ENCODE measurements at regions not wholly inside any gene's neighbourhood (a gene's known extent, or its start where the extent isn't known, plus 50 kb on each side); places are given as distances from the start of the nearest gene placed in this dataset.
"Not testable (repeated sequence)": the region's sequence is repeated elsewhere in the genome, so short reads cannot be mapped to it uniquely, and the experiment has no call there.

DNA sequence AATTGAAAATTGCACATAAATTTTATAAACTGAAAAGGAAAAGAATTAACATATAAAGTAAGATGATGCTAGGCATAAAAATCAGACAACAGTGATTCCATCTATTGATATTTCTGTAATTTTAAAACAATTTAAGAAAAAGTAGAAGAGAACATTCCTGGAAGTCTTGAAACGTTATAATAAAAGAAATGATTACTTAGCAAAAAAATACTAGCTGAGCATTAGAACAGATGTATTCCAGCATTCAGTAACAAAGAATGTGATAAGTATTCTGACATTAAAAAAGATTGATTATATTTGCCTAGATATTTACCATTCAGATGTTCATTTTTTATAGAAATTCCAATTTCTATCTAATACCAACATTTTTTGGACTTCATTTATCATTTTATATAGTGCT is 120.1 kb upstream of the PPP1R9A start:
- intact Hi-C loops (cut with micrococcal nuclease) = no loop called here
- ChIA-PET CTCF (no interaction called here), POLR2A (no interaction called here)
- Mint-ChIP-seq H3K4me1 (ENCODE audit: insufficient read depth, unreplicated experiment) (no peaks in the 10 kb centered on the region), H3K4me3 (ENCODE audit: unreplicated experiment) (no peak overlapping the region), H3K9me3 (ENCODE audit: unreplicated experiment) (peaks cover 15% of the 10 kb centered on the region), H3K27me3 (ENCODE audit: insufficient read depth, unreplicated experiment) (no peaks in the 10 kb centered on the region), H3K27ac (ENCODE audit: low read depth, unreplicated experiment) (no peak overlapping the region), H3K36me3 (ENCODE audit: insufficient read depth, unreplicated experiment) (no peaks in the 10 kb centered on the region)
- TF ChIP-seq, protein P1, sequence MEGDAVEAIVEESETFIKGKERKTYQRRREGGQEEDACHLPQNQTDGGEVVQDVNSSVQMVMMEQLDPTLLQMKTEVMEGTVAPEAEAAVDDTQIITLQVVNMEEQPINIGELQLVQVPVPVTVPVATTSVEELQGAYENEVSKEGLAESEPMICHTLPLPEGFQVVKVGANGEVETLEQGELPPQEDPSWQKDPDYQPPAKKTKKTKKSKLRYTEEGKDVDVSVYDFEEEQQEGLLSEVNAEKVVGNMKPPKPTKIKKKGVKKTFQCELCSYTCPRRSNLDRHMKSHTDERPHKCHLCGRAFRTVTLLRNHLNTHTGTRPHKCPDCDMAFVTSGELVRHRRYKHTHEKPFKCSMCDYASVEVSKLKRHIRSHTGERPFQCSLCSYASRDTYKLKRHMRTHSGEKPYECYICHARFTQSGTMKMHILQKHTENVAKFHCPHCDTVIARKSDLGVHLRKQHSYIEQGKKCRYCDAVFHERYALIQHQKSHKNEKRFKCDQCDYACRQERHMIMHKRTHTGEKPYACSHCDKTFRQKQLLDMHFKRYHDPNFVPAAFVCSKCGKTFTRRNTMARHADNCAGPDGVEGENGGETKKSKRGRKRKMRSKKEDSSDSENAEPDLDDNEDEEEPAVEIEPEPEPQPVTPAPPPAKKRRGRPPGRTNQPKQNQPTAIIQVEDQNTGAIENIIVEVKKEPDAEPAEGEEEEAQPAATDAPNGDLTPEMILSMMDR (IDR thresholded peaks at IDR 0.05; ENCODE audit: unreplicated experiment) = no peak
- BruUV-seq (replicated peaks) = no TSS peak
- DNase-seq (ENCODE audit: unreplicated experiment) = no peak

DNA sequence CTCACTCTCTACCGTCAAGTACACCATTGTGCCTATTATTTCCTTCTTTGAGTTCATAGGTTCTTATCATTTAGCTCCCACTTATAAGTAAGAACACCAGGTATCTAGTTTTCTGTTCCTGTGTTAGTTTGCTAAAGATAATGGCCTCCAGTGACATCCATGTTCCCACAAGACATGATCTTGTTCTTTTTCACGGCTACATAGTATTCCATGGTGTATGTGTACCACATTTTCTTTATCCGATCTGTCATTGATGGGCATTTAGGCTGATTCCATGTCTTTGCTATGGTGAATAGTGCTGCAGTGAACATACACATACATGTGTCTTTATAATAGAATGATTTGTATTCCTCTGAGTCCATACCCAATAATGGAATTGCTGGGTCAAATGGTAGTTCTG is 119.0 kb upstream of the PPP1R9A start:
- POLR2A ChIA-PET; H3K27ac Mint-ChIP-seq (ENCODE audit: low read depth, unreplicated experiment); DNase-seq (ENCODE audit: unreplicated experiment); CTCF ChIA-PET; intact Hi-C loops (cut with micrococcal nuclease); H3K4me3 Mint-ChIP-seq (ENCODE audit: unreplicated experiment); H3K27me3 Mint-ChIP-seq (ENCODE audit: insufficient read depth, unreplicated experiment); H3K36me3 Mint-ChIP-seq (ENCODE audit: insufficient read depth, unreplicated experiment); H3K4me1 Mint-ChIP-seq (ENCODE audit: insufficient read depth, unreplicated experiment); BruUV-seq (replicated peaks): not testable (repeated sequence)
- peaks cover 15% of the 10 kb centered on the region for H3K9me3 Mint-ChIP-seq (ENCODE audit: unreplicated experiment)

DNA sequence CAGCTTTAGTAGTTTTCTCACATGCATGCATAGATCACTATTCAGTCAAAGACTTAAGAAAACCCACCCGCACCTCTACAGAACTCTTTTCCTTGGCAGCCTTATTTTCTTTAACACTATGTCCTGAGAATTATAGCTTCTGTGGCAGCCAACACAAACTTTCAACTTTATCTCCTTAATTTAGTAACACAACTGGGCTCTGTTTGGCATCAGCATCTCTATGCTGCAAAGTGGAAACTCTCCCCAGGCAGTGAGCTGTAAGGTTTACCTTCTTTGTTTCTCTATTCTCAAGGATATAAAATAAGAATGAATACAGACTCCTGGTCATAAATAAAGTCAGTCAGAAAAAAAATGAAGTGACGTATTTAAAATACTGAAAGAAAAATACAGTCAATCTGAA is 115.2 kb upstream of the PPP1R9A start:
- POLR2A ChIA-PET = interaction anchor here (0.6 kb wide), 1 partner anchor 1708 kb away, joined by 3 read pairs; no protein-coding TSS in a partner anchor
- intact Hi-C loops (cut with micrococcal nuclease) = no loop called here

DNA sequence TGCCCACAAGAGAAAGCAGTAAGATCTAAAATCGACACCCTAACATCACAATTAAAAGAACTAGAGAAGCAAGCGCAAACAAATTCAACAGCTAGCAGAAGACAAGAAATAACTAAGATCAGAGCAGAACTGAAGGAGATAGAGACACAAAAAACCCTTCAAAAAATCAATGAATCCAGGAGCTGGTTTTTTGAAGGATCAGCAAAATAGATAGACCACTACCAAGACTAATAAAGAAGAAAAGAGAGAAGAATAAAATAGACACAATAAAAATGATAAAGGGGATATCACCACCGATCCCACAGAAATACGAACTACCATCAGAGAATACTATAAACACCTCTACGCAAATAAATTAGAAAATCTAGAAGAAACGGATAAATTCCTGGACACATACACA is 110.0 kb upstream of the PPP1R9A start:
- H3K4me3 Mint-ChIP-seq (ENCODE audit: unreplicated experiment); H3K27ac Mint-ChIP-seq (ENCODE audit: low read depth, unreplicated experiment); BruUV-seq (replicated peaks); POLR2A ChIA-PET; H3K27me3 Mint-ChIP-seq (ENCODE audit: insufficient read depth, unreplicated experiment); H3K4me1 Mint-ChIP-seq (ENCODE audit: insufficient read depth, unreplicated experiment); intact Hi-C loops (cut with micrococcal nuclease); H3K36me3 Mint-ChIP-seq (ENCODE audit: insufficient read depth, unreplicated experiment); DNase-seq (ENCODE audit: unreplicated experiment); H3K9me3 Mint-ChIP-seq (ENCODE audit: unreplicated experiment); CTCF ChIA-PET: not testable (repeated sequence)

More for the DNA sequence above, 115.2 kb upstream of the PPP1R9A start:
- CTCF ChIA-PET = no interaction called here
- Mint-ChIP-seq H3K4me1 (ENCODE audit: insufficient read depth, unreplicated experiment) (no peaks in the 10 kb centered on the region), H3K9me3 (ENCODE audit: unreplicated experiment) (peaks cover 15% of the 10 kb centered on the region), H3K36me3 (ENCODE audit: insufficient read depth, unreplicated experiment) (no peaks in the 10 kb centered on the region), H3K27ac (ENCODE audit: low read depth, unreplicated experiment) (no peak overlapping the region), H3K27me3 (ENCODE audit: insufficient read depth, unreplicated experiment) (no peaks in the 10 kb centered on the region), H3K4me3 (ENCODE audit: unreplicated experiment) (no peak overlapping the region)
- TF ChIP-seq, protein P1 (IDR thresholded peaks at IDR 0.05; ENCODE audit: unreplicated experiment) = no peak
- BruUV-seq (replicated peaks) = no TSS peak
- DNase-seq (ENCODE audit: unreplicated experiment) = no peak

DNA sequence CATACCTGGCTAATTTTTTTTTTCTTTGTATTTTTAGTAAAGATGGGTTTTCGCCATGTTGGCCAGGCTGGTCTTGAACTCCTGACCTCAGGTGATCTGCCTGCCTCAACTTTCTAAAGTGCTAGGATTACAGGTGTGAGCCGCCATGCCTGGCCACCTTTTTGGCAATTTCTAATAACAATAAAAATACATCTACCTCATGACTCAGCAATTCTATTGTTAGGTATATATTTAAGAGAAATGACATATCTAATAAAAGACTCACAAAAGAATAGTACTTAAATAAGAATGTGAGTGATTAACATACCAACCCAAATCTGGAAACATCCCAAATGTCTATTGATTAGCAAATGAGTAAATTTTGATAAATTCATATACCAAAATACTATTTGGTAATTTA is 103.6 kb upstream of the PPP1R9A start:
- POLR2A ChIA-PET = no interaction called here
- H3K4me1 Mint-ChIP-seq (ENCODE audit: insufficient read depth, unreplicated experiment) = no peaks in the 10 kb centered on the region
- CTCF ChIA-PET = no interaction called here
- TF ChIP-seq, protein P1 (IDR thresholded peaks at IDR 0.05; ENCODE audit: unreplicated experiment) = no peak
- no peak overlapping the region for H3K4me3 Mint-ChIP-seq (ENCODE audit: unreplicated experiment)
- no peaks in the 10 kb centered on the region for H3K9me3 Mint-ChIP-seq (ENCODE audit: unreplicated experiment)
- H3K27me3 Mint-ChIP-seq (ENCODE audit: insufficient read depth, unreplicated experiment) = no peaks in the 10 kb centered on the region
- no TSS peak for BruUV-seq (replicated peaks)
- H3K36me3 Mint-ChIP-seq (ENCODE audit: insufficient read depth, unreplicated experiment) = no peaks in the 10 kb centered on the region
- H3K27ac Mint-ChIP-seq (ENCODE audit: low read depth, unreplicated experiment) = no peak overlapping the region
- intact Hi-C loops (cut with micrococcal nuclease) = no loop called here
- no peak for DNase-seq (ENCODE audit: unreplicated experiment)

DNA sequence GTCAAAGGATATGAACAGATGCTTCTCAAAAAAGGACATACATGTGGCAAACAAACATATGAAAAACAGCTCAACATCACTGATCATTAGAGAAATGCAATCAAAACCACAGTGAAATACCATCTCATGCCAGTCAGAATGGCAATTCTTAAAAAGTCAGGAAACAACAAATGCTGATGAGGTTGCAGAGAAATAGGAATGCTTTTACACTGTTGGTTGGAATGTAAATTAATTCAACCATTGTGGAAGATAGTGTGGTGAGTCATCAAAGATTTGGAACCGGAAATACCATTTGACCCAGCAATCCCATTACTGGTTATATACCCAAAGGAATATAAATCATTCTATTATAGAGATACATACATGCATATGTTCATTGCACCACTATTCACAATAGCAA is 98.7 kb upstream of the PPP1R9A start:
- POLR2A ChIA-PET; DNase-seq (ENCODE audit: unreplicated experiment); H3K27ac Mint-ChIP-seq (ENCODE audit: low read depth, unreplicated experiment); BruUV-seq (replicated peaks); H3K9me3 Mint-ChIP-seq (ENCODE audit: unreplicated experiment); H3K4me1 Mint-ChIP-seq (ENCODE audit: insufficient read depth, unreplicated experiment); H3K36me3 Mint-ChIP-seq (ENCODE audit: insufficient read depth, unreplicated experiment); H3K4me3 Mint-ChIP-seq (ENCODE audit: unreplicated experiment); H3K27me3 Mint-ChIP-seq (ENCODE audit: insufficient read depth, unreplicated experiment); intact Hi-C loops (cut with micrococcal nuclease): not testable (repeated sequence)
- CTCF ChIA-PET = interaction anchor here (0.6 kb wide), 2 partner anchors 14 to 65 kb away, joined by 3 read pairs; no protein-coding TSS in a partner anchor

All from MCF 10A (cell line).